ENCODE measurements at regions not wholly inside any gene's neighbourhood (a gene's known extent, or its start where the extent isn't known, plus 50 kb on each side); places are given as distances from the start of the nearest gene placed in this dataset.

DNA sequence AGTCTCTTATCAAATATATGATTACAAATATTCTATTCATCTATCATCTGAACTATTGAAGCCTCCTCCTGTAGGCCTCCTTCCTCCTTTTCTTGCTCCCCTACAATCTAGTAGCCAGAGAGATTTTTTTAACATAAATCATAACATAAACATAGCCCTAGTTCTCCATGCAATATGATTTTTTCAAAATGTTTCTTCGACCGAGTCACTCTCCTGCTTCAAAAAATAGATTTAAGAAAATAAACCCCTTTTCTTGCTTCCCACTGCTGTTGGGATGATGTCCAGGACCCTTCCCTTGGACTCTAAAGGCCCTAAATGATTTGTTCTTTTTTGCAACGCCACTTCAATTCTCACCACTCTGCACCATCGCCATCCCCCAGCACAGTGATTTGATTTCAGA is 319.7 kb upstream of the TSHZ3 start:
- H3K4me3 ChIP-seq (ENCODE audit: low read length) = no peak overlapping the region
- DNase-seq (ENCODE audit: low read depth) = no peak
- TF ChIP-seq, protein P1, sequence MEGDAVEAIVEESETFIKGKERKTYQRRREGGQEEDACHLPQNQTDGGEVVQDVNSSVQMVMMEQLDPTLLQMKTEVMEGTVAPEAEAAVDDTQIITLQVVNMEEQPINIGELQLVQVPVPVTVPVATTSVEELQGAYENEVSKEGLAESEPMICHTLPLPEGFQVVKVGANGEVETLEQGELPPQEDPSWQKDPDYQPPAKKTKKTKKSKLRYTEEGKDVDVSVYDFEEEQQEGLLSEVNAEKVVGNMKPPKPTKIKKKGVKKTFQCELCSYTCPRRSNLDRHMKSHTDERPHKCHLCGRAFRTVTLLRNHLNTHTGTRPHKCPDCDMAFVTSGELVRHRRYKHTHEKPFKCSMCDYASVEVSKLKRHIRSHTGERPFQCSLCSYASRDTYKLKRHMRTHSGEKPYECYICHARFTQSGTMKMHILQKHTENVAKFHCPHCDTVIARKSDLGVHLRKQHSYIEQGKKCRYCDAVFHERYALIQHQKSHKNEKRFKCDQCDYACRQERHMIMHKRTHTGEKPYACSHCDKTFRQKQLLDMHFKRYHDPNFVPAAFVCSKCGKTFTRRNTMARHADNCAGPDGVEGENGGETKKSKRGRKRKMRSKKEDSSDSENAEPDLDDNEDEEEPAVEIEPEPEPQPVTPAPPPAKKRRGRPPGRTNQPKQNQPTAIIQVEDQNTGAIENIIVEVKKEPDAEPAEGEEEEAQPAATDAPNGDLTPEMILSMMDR (IDR thresholded peaks at IDR 0.05; ENCODE audit: insufficient read depth, low read depth, low read length, missing control alignments) = no peak

DNA sequence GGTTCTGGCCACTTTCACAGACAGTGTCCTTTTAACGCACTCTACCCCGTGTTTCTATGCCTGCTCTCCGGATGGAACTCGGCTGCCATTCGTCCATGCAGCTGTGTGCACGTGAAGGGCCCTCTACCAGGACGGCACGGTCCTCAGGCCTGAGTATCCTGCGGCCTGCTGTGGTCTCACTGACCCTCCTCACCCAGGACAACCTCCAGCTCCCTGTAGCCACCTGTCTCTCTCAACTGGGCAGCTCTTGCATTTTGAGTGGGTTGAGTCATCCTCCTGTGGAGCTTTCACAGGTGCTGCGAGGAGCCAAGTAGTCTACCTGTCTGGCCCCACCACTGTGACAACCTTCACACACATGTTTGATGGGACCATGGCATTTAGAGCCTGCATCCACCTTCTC is 321.7 kb upstream of the TSHZ3 start:
- TF ChIP-seq, protein P1 (IDR thresholded peaks at IDR 0.05; ENCODE audit: insufficient read depth, low read depth, low read length, missing control alignments) = no peak
- DNase-seq (ENCODE audit: low read depth) = no peak

DNA sequence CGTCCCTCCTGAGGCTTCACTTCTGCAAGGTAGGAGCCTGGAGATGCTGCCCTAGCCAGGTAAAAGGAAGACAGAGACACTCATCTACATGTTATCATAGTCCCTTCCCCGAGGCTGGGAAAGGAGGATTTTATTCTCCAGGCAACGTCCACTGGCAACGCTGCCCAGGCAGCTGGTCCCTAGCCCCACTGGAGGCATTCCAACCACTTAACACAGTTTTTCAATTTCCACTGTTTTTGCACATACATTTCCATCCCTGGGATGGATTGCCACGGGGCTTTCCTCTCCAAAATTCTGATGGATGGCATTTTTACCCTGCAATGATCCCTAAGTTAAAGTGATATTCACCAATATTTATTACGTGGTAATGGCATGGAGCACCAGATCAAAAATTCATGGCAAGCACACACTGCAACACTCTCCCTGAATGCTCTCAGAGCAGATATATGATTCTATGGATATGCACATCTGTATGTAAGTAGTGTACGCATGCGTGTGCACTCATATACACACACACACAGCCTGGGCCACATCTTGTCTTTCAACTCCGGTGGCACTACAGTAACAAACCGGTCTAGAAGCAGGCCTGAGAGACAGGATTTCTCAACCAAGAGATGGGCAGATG is 322.3 kb upstream of the TSHZ3 start:
- H3K4me3 ChIP-seq (ENCODE audit: low read length) = no peak overlapping the region
- no peak for DNase-seq (ENCODE audit: low read depth)
- TF ChIP-seq, protein P1 (IDR thresholded peaks at IDR 0.05; ENCODE audit: insufficient read depth, low read depth, low read length, missing control alignments) = no peak

More for the DNA sequence above, 321.7 kb upstream of the TSHZ3 start:
- no peak overlapping the region for H3K4me3 ChIP-seq (ENCODE audit: low read length)

DNA sequence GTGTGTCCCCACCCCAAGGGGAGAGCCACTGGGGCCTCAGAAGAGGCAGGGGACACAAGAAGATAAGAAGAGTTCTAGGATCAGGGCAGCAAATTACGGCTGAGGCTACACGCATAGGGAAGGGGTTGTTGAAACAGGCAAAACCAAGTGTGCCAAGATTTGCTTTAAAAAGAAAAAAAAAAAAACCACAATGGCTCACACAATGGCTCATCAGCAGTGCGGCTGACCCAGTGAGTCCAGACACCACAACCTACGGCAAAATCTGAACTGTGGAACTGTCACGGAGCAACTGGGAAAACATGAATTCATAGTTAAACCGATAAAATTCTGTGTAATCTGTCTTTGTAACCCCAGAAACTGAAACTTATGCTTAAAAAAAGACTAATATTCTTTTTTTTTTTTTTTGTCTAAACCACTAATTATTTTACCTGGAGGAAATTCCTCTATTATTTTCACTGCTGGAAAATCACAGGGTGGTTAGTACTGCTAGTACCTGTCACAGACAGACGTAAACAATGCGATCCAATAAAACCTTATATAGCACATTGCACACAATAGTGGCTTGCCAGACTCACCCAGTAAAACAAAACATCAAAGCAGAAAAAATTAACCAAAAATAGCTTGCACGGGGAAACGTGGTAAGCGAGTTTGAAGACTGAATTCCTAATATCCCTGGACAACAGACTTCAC is 325.4 kb upstream of the TSHZ3 start:
- TF ChIP-seq, protein P1 (IDR thresholded peaks at IDR 0.05; ENCODE audit: insufficient read depth, low read depth, low read length, missing control alignments) = no peak
- no peak for DNase-seq (ENCODE audit: low read depth)
- H3K4me3 ChIP-seq (ENCODE audit: low read length) = no peak overlapping the region

DNA sequence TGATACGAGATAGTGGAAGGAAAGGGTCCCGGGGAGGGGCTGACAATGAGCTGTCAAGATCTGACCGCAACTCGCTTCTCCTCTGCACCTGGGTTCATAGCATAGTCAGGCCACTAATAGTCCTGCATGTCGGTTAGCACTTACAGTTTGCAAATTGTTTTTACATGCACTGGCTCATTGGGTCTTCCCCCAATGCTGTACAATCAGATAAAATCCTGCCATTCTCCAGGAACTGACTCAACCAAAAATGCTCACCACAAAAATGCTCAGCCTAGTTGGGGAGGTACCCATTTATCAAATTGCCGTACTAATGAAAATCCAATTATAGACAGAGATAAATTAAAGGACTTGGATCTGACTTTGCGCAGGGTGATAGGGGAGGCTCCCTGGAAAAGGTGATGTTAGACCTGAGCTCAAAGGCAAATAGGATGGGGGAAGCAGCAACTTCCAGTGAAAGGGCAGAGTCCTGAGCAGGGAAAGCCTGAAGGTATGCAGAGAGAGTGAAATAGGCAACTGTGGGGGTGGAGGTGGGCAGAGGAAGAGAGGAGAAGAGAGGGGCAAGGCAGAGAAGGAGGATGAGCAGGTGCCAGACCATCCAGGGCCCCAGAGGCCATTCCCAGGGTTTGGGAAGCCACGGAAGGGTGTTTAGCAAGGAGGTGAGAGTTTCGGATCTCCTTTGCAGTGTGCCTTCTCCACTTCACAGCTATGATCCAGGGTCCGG is 326.1 kb upstream of the TSHZ3 start:
- no peak for DNase-seq (ENCODE audit: low read depth)
- H3K4me3 ChIP-seq (ENCODE audit: low read length) = no peak overlapping the region
- TF ChIP-seq, protein P1 (IDR thresholded peaks at IDR 0.05; ENCODE audit: insufficient read depth, low read depth, low read length, missing control alignments) = no peak

DNA sequence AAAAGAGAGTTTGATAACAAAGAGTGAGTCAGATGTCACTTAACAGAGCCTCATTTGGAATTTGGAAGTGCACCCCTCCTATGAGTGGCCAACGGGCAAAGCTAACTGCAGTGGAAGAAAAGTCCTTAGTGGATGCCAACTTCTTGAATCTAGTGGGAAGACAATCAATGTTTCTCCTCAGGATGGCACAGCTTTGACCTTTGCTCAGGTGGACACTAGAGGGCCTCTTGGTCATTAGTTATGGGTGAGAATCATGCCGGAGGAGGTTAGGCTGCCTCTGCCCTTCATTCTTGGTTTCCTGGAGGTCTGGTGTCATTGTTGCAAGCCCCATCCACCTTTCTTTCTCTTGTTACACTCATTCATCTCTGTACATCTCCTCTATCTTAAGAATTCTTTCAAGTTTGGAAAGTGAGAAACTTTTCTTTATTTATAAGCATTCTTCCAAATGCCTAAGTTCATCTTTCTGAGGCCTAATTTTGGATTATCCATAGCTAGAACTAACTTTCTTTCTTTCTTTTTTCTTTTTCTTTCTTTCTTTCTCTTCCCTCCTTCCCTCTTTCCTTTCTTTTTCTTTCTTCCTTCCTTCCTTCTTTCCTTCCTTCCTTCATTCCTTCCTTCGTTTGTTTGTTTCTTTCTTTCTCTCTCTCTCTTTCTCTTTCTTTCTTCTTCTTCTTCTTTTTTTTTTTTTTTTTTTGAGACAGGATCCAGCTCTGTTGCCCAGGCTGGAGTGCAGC is 327.2 kb upstream of the TSHZ3 start:
- TF ChIP-seq, protein P1 (IDR thresholded peaks at IDR 0.05; ENCODE audit: insufficient read depth, low read depth, low read length, missing control alignments) = no peak
- DNase-seq (ENCODE audit: low read depth) = no peak

More for the DNA sequence above, 327.2 kb upstream of the TSHZ3 start:
- no peak overlapping the region for H3K4me3 ChIP-seq (ENCODE audit: low read length)

Measured in epithelial cell of esophagus (primary cell).